ENCODE measurements at regions not wholly inside any gene's neighbourhood (a gene's known extent, or its start where the extent isn't known, plus 50 kb on each side); places are given as distances from the start of the nearest gene placed in this dataset.
"Not testable (repeated sequence)": the region's sequence is repeated elsewhere in the genome, so short reads cannot be mapped to it uniquely, and the experiment has no call there.

GRCh38 chr9:16275795-16276624 lies 594.5 kb downstream of the BNC2 start:
- no peak for DNase-seq (ENCODE audit: low read depth in 2 of 2)

DNA sequence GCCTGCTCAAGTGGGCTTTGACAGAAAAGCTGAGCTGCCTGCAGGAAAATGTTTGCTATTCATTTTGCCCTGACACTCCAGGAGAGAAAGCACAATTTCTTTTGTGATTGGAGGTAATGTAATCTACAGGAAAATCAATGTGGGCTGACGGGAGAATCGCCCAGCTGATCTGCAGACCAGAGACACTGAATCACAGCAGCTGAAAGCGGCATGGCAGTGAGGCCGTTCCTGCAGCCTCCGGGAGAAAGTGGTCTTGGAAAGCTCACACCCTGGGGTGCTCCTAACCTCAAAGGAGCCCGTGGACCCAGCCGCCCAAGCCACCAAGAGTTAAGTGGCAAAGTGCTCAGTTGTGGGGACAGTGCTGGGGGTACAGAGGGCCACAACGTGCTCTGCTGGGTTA lies 593.6 kb downstream of the BNC2 start:
- DNase-seq (ENCODE audit: low read depth in 2 of 2), result no peak

GRCh38 chr9:16277471-16277960 lies 593.0 kb downstream of the BNC2 start:
- DNase-seq (ENCODE audit: low read depth in 2 of 2), result no peak

DNA sequence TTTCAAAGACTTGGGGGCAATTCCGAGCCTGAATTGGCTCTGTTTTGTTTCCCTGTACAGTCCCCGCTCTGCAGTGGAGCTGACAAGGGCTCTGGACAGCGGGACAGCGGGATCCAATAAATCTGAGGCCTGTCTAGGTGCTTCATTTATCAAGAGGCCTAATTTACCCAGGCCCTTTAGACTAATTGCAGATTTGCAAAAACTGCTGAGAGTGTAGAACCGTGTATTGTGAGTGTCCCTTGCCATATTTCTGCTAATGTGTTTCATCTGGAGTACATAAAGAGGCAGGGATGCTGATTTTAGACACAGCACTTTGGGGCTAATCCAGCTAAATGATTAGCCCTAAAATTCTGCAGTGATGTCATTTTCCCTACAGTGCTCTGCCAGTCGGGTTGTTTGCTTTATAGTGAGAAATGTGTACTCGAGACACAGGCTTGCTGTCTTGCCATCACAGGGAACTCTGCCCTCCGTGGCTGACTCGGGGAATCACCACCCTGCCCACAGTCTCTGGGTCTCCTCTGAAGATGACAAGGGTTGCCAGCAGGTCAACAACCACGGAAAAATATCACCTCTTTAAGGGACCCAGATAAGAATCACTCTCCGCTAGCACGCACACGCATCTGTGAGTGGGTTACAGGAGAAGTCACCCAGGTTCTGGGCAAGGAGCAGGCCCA lies 592.0 kb downstream of the BNC2 start:
- no peak for DNase-seq (ENCODE audit: low read depth in 2 of 2)

DNA sequence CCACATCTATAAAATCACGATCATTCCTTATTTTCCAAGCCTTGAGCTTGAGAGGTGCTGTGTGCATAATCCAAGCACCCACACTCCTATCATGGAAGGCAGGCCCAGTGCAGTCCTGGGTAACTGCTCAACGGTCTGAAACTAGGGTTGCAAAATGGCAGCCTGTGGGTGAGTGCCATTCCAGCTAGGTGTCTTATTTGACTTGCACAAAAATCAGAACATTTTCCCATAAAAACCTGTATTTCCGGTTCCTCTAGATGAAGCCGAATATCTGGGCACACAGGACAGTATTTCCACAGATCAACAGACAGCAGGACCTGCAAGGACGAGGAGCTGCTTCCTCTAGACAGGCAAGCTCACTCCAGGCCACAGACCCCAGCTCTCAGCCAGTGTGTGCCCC lies 588.8 kb downstream of the BNC2 start:
- no peak for DNase-seq (ENCODE audit: low read depth in 2 of 2)

GRCh38 chr9:16282216-16282615 lies 588.3 kb downstream of the BNC2 start:
- DNase-seq (ENCODE audit: low read depth in 2 of 2), result no peak

- no peak for DNase-seq (ENCODE audit: low read depth in 2 of 2)
Measured at GRCh38 chr9:16282718-16283117, 587.8 kb downstream of the BNC2 start.

DNA sequence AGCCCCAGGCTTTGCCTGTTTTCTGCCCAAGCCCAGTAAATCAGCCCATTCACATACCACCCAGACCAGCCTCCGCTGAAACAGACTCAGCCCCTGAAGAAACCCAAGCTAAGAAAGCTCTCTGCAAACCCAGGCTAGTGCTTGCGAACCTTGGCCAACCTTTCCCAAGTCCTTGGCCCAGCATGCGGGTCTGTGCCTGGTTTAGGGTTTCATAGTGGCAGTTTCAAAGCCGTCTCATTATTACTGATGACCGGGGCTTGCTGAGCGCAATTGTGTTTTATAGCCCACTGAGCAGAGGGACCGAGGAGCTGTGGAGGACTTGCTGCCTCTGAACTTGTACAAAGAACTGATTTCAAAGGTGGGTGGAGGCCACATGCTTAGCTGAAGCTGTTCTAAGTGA lies 584.3 kb downstream of the BNC2 start:
- no peak for DNase-seq (ENCODE audit: low read depth in 2 of 2)

GRCh38 chr9:16289639-16290038 lies 580.8 kb downstream of the BNC2 start:
- no peak for DNase-seq (ENCODE audit: low read depth in 2 of 2)

DNA sequence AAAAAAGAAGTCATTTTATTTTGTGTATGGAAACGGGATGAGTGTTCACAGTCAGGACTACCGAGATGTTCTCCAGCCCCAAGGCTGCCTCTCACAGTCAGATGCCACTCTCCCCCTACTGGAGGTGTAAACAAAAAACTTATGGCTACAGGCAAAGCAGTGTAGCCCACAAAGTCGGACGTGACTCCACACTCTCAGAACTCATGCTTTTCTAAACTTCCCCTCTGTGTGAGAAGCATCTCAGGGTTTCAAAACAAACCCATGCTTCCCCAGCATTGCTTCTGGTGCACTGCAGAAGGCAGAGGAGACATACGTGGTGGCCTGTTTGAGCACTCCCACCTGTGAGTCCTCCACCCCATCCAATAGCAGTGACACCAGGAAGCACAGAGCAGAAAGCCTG lies 580.3 kb downstream of the BNC2 start:
- DNase-seq (ENCODE audit: low read depth in 2 of 2), result no peak

DNA sequence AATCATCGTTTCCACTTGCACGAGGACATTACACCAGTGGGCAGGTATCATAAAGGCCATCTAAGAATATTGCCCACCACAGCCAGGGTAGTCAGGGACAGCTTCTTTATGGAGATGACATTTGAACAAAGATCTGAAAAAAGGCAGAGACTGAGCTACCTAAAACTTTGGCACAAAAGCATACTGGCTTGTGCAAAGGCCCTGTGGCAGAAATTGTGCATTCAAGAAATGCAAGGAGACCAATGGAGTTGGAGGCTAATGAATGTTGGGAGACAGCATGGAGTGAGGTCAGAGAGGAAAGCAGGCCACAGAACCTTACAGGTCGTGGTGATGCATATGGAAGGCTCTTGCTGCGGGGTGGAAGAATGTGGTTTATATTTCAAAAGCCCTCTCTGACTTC lies 578.5 kb downstream of the BNC2 start:
- no peak for DNase-seq (ENCODE audit: low read depth in 2 of 2)

GRCh38 chr9:16293610-16294009 lies 576.9 kb downstream of the BNC2 start:
- DNase-seq (ENCODE audit: low read depth in 2 of 2), result no peak

GRCh38 chr9:16294133-16294770 lies 576.2 kb downstream of the BNC2 start:
- no peak for DNase-seq (ENCODE audit: low read depth in 2 of 2)

DNA sequence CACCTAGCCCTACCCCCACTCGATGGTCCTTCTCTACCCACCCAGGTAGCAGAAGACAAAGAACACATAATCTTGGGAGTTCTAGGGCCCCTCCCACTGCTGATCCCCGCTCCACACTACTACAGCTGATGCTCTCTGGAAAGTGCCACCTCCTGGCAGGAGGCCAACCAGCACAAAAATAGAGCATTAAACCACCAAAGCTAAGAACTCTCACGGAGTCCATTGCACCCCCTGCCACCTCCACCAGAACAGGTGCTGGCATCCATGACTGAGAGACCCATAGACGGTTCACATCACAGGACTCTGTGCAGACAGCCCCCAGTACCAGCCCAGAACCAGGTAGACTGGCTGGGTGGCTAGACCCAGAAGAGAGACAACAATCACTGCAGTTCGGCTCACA lies 575.5 kb downstream of the BNC2 start:
- not testable (repeated sequence) for DNase-seq (ENCODE audit: low read depth in 2 of 2)

GRCh38 chr9:16299368-16299767 lies 571.1 kb downstream of the BNC2 start:
- not testable (repeated sequence) for DNase-seq (ENCODE audit: low read depth in 2 of 2)

- no peak for DNase-seq (ENCODE audit: low read depth in 2 of 2)
Measured at GRCh38 chr9:16303506-16303905, 567.0 kb downstream of the BNC2 start.

GRCh38 chr9:16304301-16304700 lies 566.2 kb downstream of the BNC2 start:
- no peak for DNase-seq (ENCODE audit: low read depth in 2 of 2)

DNA sequence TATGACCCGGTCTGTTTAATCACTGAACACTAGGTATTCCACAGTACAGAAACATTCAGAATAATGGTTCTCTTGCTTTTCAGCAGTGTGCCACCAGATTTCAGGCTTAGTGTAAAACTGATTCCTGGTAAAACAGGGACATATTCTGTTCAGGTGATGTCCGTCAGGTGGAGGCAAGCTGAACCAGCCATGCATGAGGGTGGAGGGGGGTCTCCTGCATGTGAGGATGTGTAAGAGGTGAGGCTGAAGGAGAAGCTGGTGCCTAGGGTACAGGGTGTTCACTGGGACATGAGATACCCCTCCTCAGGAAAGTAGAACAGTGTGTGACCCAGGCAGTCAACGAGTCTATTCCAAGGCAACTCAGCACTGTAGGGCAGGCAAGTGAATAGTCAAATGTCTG lies 563.9 kb downstream of the BNC2 start:
- no peak for DNase-seq (ENCODE audit: low read depth in 2 of 2)

DNA sequence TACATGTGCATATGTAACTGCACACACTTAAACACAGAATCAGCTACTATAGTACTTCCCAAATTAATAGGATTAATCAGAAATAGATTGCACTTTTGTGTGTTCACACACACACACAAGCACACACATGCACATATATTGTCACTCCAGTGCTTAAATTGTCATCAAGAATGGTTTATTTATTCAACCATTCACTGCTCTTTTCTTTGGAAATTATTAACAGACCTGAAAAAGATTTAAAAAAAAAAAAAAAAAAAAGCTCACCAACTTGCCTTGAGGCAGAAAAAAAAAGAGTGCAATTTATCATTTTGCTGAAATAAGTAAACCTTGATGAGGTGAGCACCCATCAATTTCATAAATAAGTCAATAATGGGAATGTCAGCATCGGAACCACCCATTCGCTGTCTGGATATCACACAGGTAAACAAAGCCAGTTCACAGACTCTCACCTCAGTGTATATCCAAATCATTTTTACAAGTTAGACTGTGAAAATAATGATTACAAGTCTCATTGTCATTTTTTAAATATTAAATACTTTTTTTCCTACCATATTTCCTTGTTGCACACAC lies 562.8 kb downstream of the BNC2 start:
- DNase-seq (ENCODE audit: low read depth in 2 of 2), result no peak

GRCh38 chr9:16308645-16309044 lies 561.8 kb downstream of the BNC2 start:
- DNase-seq (ENCODE audit: low read depth in 2 of 2), result no peak

- DNase-seq (ENCODE audit: low read depth in 2 of 2), result no peak
Measured at GRCh38 chr9:16309082-16309468, 561.4 kb downstream of the BNC2 start.

- no peak for DNase-seq (ENCODE audit: low read depth in 2 of 2)
Measured at GRCh38 chr9:16309469-16310271, 560.8 kb downstream of the BNC2 start.
